Lower lobe of right lung (tissue), 2 donors: ENCODE measurements at regions not wholly inside any gene's neighbourhood (a gene's known extent, or its start where the extent isn't known, plus 50 kb on each side); places are given as distances from the start of the nearest gene placed in this dataset.
"Not testable (repeated sequence)": the region's sequence is repeated elsewhere in the genome, so short reads cannot be mapped to it uniquely, and the experiment has no call there.

Experiments
- ATAC-seq, 2 donors: fragments of 200-7000 bp; cut with Tn5 transposase; one replicate each; pipeline ENCODE4 v1.9.1; 2020 to 2022; ENCODE audit warnings: mild to moderate bottlenecking in 2 of 2, moderate library complexity in 2 of 2
- DNase-seq: peaks from one replicate; pipeline ENCODE4 v3.0.0-alpha.2; 2020
- H3K27ac ChIP-seq: fragments of 200-600 bp; one replicate; pipeline ENCODE4 v1.8.0; 2022
- H3K27me3 ChIP-seq: fragments of 200-600 bp; one replicate; pipeline ENCODE4 v1.8.0; 2022; ENCODE audit warnings: low read depth
- H3K36me3 ChIP-seq: fragments of 200-600 bp; one replicate; pipeline ENCODE4 v1.8.0; 2022; ENCODE audit warnings: mild to moderate bottlenecking
- H3K4me1 ChIP-seq: fragments of 200-600 bp; one replicate; pipeline ENCODE4 v1.8.0; 2022
- H3K4me3 ChIP-seq: fragments of 200-600 bp; one replicate; pipeline ENCODE4 v1.8.0; 2022; ENCODE audit warnings: mild to moderate bottlenecking
- H3K9me3 ChIP-seq: fragments of 200-600 bp; one replicate; pipeline ENCODE4 v1.8.0; 2022
- intact Hi-C: fragments of 100-400 bp; cut with DNase I; formaldehyde crosslinking; loops from one replicate; pipeline ENCODE4 v1.11.0; 2022
- donor health status: DM: no; HTN: yes; CAD: no; lungs with severe emphysema.

GRCh38 chr14:19344689-19345088 is 89.5 kb downstream of the POTEG start:
- ATAC-seq: peak; percentile 75 to 80
- H3K27me3 ChIP-seq, H3K36me3 ChIP-seq, H3K4me3 ChIP-seq, H3K4me1 ChIP-seq, DNase-seq, intact Hi-C loops, H3K9me3 ChIP-seq, H3K27ac ChIP-seq: not testable (repeated sequence)

- peak in 1 of 2 donors; percentile 7 for ATAC-seq
- H3K4me3 ChIP-seq, H3K4me1 ChIP-seq, H3K9me3 ChIP-seq, H3K36me3 ChIP-seq, H3K27ac ChIP-seq, intact Hi-C loops, H3K27me3 ChIP-seq, DNase-seq: not testable (repeated sequence)
Observed at GRCh38 chr14:19345298-19345911, 88.7 kb downstream of the POTEG start.

- DNase-seq (peak; percentile 28), ATAC-seq (peak; percentile 82 to 83)
- intact Hi-C loops: not testable (repeated sequence)
Observed at GRCh38 chr14:19346074-19346480, 88.1 kb downstream of the POTEG start.

GRCh38 chr14:19346636-19347035 is 87.5 kb downstream of the POTEG start:
- H3K36me3 ChIP-seq, intact Hi-C loops, H3K4me3 ChIP-seq, DNase-seq, H3K4me1 ChIP-seq, H3K27me3 ChIP-seq, H3K27ac ChIP-seq, H3K9me3 ChIP-seq: not testable (repeated sequence)
- ATAC-seq: peak; percentile 27 to 37

More at GRCh38 chr14:19346074-19346480, 88.1 kb downstream of the POTEG start:
- H3K36me3 ChIP-seq, H3K9me3 ChIP-seq, H3K27me3 ChIP-seq, H3K27ac ChIP-seq, H3K4me1 ChIP-seq, H3K4me3 ChIP-seq: not testable (repeated sequence)

GRCh38 chr14:19347112-19347511 is 87.0 kb downstream of the POTEG start:
- H3K9me3 ChIP-seq, DNase-seq, H3K4me3 ChIP-seq, H3K27ac ChIP-seq, H3K36me3 ChIP-seq, H3K4me1 ChIP-seq, H3K27me3 ChIP-seq, intact Hi-C loops: not testable (repeated sequence)
- peak; percentile 36 to 40 for ATAC-seq
